ENCODE measurements at regions not wholly inside any gene's neighbourhood (a gene's known extent, or its start where the extent isn't known, plus 50 kb on each side); places are given as distances from the start of the nearest gene placed in this dataset.

DNA sequence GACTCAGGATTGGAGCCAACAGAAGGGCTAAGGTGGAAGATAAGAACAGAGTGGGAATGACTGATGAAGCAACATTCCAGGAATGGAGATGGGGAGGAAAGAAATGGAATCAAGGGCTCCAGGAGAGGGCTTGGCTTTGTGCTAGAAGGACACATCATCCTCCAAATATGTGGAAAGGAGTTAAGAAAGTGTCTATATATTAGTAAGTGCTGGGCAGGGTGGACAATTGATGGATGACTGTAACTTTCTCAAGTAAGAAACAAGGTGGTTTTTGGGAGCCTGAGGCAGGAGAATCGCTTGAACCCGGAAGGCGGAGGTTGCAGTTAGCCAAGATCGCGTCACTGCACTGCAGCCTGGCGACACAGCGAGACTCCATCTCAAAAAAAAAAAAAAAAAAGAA, 71.6 kb upstream of the NFKB1 start:
- TF ChIP-seq, protein P1, sequence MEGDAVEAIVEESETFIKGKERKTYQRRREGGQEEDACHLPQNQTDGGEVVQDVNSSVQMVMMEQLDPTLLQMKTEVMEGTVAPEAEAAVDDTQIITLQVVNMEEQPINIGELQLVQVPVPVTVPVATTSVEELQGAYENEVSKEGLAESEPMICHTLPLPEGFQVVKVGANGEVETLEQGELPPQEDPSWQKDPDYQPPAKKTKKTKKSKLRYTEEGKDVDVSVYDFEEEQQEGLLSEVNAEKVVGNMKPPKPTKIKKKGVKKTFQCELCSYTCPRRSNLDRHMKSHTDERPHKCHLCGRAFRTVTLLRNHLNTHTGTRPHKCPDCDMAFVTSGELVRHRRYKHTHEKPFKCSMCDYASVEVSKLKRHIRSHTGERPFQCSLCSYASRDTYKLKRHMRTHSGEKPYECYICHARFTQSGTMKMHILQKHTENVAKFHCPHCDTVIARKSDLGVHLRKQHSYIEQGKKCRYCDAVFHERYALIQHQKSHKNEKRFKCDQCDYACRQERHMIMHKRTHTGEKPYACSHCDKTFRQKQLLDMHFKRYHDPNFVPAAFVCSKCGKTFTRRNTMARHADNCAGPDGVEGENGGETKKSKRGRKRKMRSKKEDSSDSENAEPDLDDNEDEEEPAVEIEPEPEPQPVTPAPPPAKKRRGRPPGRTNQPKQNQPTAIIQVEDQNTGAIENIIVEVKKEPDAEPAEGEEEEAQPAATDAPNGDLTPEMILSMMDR (IDR thresholded peaks at IDR 0.05; ENCODE audit: low read depth, low read length), result no peak
- H3K4me3 ChIP-seq (ENCODE audit: low read depth, low read length), result no peak overlapping the region

DNA sequence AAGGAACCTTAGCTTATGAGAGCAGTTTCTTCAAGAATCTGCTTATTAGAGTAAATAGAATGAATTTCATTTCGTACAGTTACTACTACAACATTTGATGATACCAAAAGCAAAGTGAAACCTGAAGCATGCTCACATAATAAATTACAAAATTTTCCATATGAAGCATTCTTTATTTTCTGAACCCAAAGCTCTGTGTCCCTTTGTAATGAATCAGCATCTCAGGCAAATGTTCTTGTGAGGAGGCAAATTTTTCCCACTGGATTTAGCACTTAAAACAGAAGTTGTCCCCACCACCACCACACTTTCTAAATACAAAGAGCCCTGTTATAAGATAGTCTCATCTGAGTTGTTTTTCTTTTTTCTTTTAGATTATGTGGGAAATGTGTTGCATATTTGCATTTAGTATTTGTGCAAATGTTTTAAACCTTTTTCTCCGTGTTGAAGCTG, 70.7 kb upstream of the NFKB1 start:
- H3K4me3 ChIP-seq (ENCODE audit: low read depth, low read length), result peak overlapping the region; percentile 61
- TF ChIP-seq, protein P1 (IDR thresholded peaks at IDR 0.05; ENCODE audit: low read depth, low read length), result no peak

DNA sequence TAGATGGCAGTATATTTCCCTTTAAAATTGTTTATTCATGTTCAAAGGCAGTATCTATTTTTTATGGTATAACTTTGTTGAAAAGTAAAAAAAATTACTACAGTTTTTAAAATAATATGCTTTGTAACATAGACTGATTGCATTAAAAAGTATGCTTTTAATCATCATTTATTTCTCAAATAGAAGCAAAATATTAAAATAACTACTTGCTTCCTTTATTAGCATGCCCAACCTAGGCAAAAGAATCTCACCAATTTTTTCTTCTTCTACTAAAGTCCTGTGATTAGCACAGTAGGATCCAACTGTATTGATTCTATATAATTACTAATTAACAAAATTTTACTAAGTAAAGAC, 69.6 kb upstream of the NFKB1 start:
- TF ChIP-seq, protein P1 (IDR thresholded peaks at IDR 0.05; ENCODE audit: low read depth, low read length), result no peak
- H3K4me3 ChIP-seq (ENCODE audit: low read depth, low read length), result peak overlapping the region; percentile 61

DNA sequence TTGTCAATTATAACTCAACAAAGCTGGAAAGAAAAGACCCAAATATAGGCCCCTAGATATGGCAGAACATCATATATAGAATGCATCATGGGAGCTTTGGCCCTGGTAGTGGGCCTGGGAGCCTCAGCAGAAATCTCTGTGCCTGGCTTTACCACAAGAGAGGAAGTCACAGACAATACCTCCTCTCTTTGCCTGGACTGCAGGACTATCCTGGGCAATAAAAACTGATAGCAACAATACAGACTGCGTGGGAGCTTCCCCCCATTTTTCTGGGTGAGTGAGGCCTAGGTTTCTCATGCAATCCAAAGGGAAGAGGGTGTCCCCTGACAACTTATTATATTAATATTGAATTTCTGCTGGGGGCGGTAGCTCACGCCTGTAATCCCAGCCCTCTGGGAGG, 64.0 kb upstream of the NFKB1 start:
- no peak overlapping the region for H3K4me3 ChIP-seq (ENCODE audit: low read depth, low read length)
- TF ChIP-seq, protein P1 (IDR thresholded peaks at IDR 0.05; ENCODE audit: low read depth, low read length), result no peak

DNA sequence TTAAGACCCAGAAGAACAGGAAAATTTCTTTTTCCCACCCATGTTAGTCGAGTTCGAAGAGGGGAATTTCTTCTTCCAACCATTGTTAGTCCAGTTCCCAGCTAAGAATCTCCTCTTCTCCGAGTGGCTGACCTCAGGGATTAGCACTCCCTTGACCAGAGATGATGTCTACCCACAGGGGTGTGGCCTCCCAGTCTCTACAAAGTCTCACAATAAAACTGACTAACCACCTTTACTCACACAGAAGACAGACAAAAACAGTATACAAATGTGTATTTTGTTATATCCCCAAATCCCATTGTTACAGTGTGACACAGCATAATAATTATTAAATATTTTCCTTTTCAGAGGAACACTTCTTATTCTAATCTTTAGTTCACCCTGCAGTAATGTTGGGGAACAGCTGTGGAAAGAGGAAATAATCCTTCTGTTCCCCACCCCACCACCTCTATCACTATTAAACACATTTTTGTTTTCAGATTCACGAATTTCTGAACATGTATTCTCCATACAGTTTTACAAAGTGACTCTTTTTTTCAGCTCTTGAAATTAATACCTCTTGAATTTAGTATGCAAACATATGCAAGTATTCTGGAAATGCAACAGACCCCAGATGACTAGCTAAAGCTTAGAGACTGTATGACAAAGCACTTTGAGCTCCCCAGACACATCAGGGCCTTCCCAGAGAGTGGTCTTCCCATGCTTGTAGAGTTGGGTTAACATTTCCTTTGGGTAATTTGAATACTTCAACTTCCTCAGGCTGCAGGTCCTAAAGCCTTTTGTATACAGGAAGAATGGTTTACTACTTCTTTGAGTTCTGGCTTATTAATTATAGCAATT, 62.5 kb upstream of the NFKB1 start:
- TF ChIP-seq, protein P1 (IDR thresholded peaks at IDR 0.05; ENCODE audit: low read depth, low read length), result no peak
- H3K4me3 ChIP-seq (ENCODE audit: low read depth, low read length), result no peak overlapping the region

DNA sequence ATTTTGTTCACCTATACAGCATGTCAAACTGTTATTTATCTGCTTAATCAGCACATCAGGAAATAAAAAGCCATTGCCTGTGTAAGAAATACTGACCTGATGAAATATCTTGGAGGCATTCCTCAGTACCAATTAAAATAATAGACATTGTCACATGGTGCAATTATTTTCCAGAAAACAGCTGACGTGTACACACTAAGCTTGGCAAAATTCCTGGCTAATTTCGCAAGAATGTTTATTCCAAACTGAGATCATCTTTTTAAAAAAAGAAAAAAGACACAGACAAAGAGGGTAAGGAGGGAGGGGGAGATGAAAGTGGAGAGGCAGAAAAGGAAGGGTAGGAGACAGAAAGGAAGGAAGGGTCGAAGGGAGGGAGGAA, 61.9 kb upstream of the NFKB1 start:
- TF ChIP-seq, protein P1 (IDR thresholded peaks at IDR 0.05; ENCODE audit: low read depth, low read length), result no peak
- no peak overlapping the region for H3K4me3 ChIP-seq (ENCODE audit: low read depth, low read length)

DNA sequence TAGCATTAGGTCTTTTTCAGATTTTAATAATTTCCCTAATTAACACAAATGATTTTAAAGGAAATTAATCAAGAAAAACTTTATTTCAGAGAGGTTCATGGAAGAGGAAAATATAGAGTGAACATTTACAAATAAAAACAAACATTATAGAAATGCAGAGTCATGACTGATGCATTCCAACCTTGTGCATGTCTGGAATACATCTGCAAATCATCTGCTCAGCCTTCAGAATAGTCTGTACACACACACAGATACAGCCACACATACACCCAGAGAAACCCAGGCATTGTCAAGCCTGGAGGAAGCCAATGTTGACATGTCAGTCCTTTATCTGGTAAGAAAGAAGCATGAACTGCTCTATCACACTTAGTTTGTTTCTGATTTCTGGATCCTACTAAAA, 61.3 kb upstream of the NFKB1 start:
- H3K4me3 ChIP-seq (ENCODE audit: low read depth, low read length), result no peak overlapping the region
- TF ChIP-seq, protein P1 (IDR thresholded peaks at IDR 0.05; ENCODE audit: low read depth, low read length), result no peak
